K562 (cell line): ENCODE measurements at regions not wholly inside any gene's neighbourhood (a gene's known extent, or its start where the extent isn't known, plus 50 kb on each side); places are given as distances from the start of the nearest gene placed in this dataset.

Experiments used
- ATF4 ChIP-seq: fragments of 450-650 bp; formaldehyde crosslinking; IDR thresholded peaks from 2 replicates; pipeline ENCODE4 v1.4.0; 2022; ENCODE audit warnings: mild to moderate bottlenecking, moderate library complexity
- BHLHE40 ChIP-seq: IDR thresholded peaks from 2 replicates; pipeline ENCODE4 v1.6.1; 2011; ENCODE audit warnings: low read length, improper control_type of control experiment
- CBX3 ChIP-seq, 2 experiments: IDR thresholded peaks; 1 replicate in 1 of 2; 2 replicates in 1 of 2; pipeline ENCODE4 v1.6.1; 2012; ENCODE audit warnings: inconsistent platforms in 2 of 2, low read length in 2 of 2, borderline replicate concordance in 1 of 2, control low read depth in 1 of 2
- GABPA ChIP-seq: fragments of 200-800 bp; sonication (Bioruptor generic); conservative IDR thresholded peaks from 2 replicates; pipeline ENCODE4 v1.6.1; 2016; ENCODE audit warnings: low read depth, missing genetic modification characterization, missing compliant biosample characterization
- MYC ChIP-seq, 2 experiments: fragments of 250-450 bp in 1 of 2; sonication (Bioruptor Pico) in 1 of 2; IDR thresholded peaks; 2 replicates each; pipeline versions ENCODE4 v1.5.1 to v1.6.1; 2012 to 2021; ENCODE audit warnings: low read depth in 2 of 2, borderline replicate concordance in 1 of 2, improper control_type of control experiment in 1 of 2, low read length in 1 of 2, mild to moderate bottlenecking in 1 of 2, moderate library complexity in 1 of 2
- TAF1 ChIP-seq: IDR thresholded peaks from 2 replicates; pipeline ENCODE4 v1.6.1; 2011; ENCODE audit warnings: mild to moderate bottlenecking, low read length, moderate library complexity; ENCODE audit not compliant: insufficient read depth, control insufficient read depth, severe bottlenecking; ENCODE audit errors: extremely low read depth
- TEAD2 ChIP-seq: fragments of 450-650 bp; IDR thresholded peaks from 2 replicates; pipeline ENCODE4 v1.6.1; 2016; ENCODE audit warnings: missing genetic modification characterization, control low read depth, missing compliant biosample characterization
- ZBTB33 ChIP-seq: sonication (generic); formaldehyde crosslinking; IDR thresholded peaks from 2 replicates; pipeline ENCODE4 v1.8.1; 2023; ENCODE audit warnings: mild to moderate bottlenecking, missing genetic modification reagents
- ZNF316 ChIP-seq: fragments of 450-650 bp; IDR thresholded peaks from 2 replicates; pipeline ENCODE4 v1.6.1; 2016

- TF ChIP-seq TEAD2 (tag) (no peak), ATF4 (no peak), MYC (IDR thresholded peaks at IDR 0.05; ENCODE audit: low read depth, low read length) (no peak), MYC (CRISPR knock-in tag; IDR thresholded peaks at IDR 0.05; ENCODE audit: borderline replicate concordance, low read depth) (no peak), ZBTB33 (no peak), CBX3 (IDR thresholded peaks at IDR 0.05; ENCODE audit: borderline replicate concordance in 1 of 2, low read length in 2 of 2) (no peak), ZNF316 (no peak), TAF1 (no peak), BHLHE40 (no peak), GABPA (tag) (no peak)
Observed at GRCh38 chr11:11077898-11078297, 220.0 kb upstream of the ZBED5 start.
